Endothelial cell of umbilical vein (primary cell): ENCODE measurements at regions not wholly inside any gene's neighbourhood (a gene's known extent, or its start where the extent isn't known, plus 50 kb on each side); places are given as distances from the start of the nearest gene placed in this dataset.

Experiments
- CTCF ChIP-seq, 2 donors: IDR thresholded peaks; 1 replicate in 1 of 2; 2 replicates in 1 of 2; pipeline ENCODE4 v1.5.1; 2011; ENCODE audit warnings: low read length in 2 of 2, mild to moderate bottlenecking in 2 of 2, moderate library complexity in 2 of 2, control low read depth in 1 of 2, inconsistent platforms in 1 of 2, low read depth in 1 of 2; ENCODE audit not compliant: insufficient read depth in 1 of 2; ENCODE audit errors: extremely low read depth in 1 of 2
- EZH2 ChIP-seq: IDR thresholded peaks from 2 replicates; pipeline ENCODE4 v1.6.1; 2012; ENCODE audit warnings: borderline replicate concordance, low read depth, mild to moderate bottlenecking, moderate library complexity, low read length, inconsistent platforms; ENCODE audit not compliant: severe bottlenecking
- POLR2A ChIP-seq: IDR thresholded peaks from 2 replicates; pipeline ENCODE4 v1.6.1; 2012; ENCODE audit warnings: low read depth, mild to moderate bottlenecking, control low read depth, low read length
- POLR2AphosphoS5 ChIP-seq: IDR thresholded peaks from 2 replicates; pipeline ENCODE4 v1.6.1; 2012; ENCODE audit warnings: low read depth, mild to moderate bottlenecking, control low read depth, low read length, moderate library complexity; ENCODE audit not compliant: insufficient read depth

GRCh38 chr17:36846410-36847292 lies 90.6 kb upstream of the LHX1 start:
- no peak for TF ChIP-seq POLR2AphosphoS5
- no peak for TF ChIP-seq CTCF (IDR thresholded peaks at IDR 0.05; ENCODE audit: extremely low read depth in 1 of 2, insufficient read depth in 1 of 2, low read depth in 1 of 2, low read length in 2 of 2)
- TF ChIP-seq POLR2A: no peak
- TF ChIP-seq EZH2: no peak
